Astrocyte (in vitro differentiated cells and primary cell): ENCODE measurements at regions not wholly inside any gene's neighbourhood (a gene's known extent, or its start where the extent isn't known, plus 50 kb on each side); places are given as distances from the start of the nearest gene placed in this dataset.
"Not testable (repeated sequence)": the region's sequence is repeated elsewhere in the genome, so short reads cannot be mapped to it uniquely, and the experiment has no call there.

ENCODE experiments used
- CTCF ChIP-seq: IDR thresholded peaks from 2 replicates; pipeline ENCODE4 v1.5.1; 2011; ENCODE audit warnings: low read depth, mild to moderate bottlenecking, inconsistent platforms, low read length, moderate library complexity; ENCODE audit not compliant: insufficient read depth
- EZH2 ChIP-seq: IDR thresholded peaks from 2 replicates; pipeline ENCODE4 v1.6.1; 2012; ENCODE audit warnings: mild to moderate bottlenecking, low read length, inconsistent platforms; ENCODE audit not compliant: insufficient read depth

GRCh38 chr9:66713552-66713951, 187.0 kb upstream of the ZNF658 start:
- TF ChIP-seq EZH2, CTCF: not testable (repeated sequence)
